CD4-positive, alpha-beta T cell treated with Interleukin-1 beta for 1 hour (primary cell): ENCODE measurements at regions not wholly inside any gene's neighbourhood (a gene's known extent, or its start where the extent isn't known, plus 50 kb on each side); places are given as distances from the start of the nearest gene placed in this dataset.
A peak's percentile ranks its signal among the peaks of the same experiment; 100 is the strongest.
"Not testable (repeated sequence)": the region's sequence is repeated elsewhere in the genome, so short reads cannot be mapped to it uniquely, and the experiment has no call there.

Source experiments
- DNase-seq, 2 donors: peaks; one replicate each; pipeline ENCODE4 v3.0.0-alpha.2; 2020 to 2022

DNA sequence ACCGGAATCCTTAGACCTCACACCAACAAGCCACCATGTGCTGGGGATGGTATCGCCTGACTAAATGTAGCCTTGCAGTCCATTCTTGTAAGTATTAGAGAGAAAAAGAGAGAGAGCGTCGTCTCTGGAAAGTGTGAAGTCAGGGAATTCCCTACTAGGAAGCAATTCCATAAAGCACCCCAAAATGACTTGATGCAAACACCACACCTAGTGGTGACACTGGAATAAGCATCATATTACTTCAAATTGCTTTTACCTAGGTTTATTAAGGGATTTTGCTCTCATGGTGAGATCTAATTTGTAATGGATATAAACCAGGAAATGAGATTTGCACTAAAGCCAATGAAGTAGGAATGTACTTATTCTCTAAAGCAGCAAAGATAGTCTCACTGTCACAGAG is 111.4 kb upstream of the METTL9 start:
- not testable (repeated sequence) for DNase-seq

DNA sequence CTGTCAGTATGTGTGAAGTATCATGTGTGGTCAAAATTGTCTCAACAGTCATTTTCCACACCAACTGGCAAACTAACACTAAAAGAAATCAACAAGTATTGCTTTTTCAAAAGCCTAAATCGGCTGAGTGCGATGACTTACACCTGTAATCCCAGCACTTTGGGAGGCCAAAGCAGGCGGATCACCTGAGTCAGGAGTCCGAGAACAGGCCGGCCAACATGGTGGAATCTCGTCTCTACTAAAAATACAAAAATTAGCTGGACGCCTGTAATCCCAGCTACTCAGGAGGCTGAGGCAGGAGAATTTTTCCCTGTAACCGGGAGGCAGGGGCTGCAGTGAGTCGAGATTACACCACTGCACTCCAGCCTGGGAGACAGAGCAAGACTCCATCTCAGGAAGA is 100.3 kb upstream of the METTL9 start:
- DNase-seq: not testable (repeated sequence)

DNA sequence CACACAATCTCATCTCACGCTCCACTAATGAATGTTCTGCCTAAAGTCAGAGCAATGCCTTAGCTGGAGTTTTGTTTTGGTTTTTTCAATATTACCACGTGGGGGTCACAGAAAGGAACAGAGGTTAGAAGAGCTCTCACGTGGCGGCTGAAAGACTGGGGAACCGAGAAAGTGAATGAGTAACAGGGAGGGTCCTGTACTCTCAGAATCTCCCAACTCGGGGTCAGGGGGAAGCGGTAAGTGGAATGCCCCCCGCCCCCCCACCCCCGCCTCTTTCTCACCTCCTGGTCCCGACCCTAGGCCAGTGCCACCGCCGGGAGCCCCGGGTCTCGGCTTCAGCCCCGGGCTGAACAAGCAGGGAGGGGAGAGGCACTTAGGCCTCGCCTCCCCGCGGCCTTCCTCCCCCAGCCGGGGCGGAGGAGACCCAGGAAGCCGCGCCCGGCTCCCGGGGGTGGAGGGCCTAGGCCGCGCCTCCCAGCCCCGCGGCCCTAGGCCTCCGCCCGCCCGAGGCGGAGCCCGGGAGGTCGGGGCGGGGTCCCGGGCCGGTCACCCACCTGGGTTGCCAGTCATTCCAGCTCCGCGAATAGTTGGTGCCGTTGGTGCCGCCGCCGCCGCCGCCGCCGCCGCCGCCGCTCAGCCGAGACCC is 98.0 kb upstream of the METTL9 start:
- DNase-seq: peak; percentile 59 to 81

DNA sequence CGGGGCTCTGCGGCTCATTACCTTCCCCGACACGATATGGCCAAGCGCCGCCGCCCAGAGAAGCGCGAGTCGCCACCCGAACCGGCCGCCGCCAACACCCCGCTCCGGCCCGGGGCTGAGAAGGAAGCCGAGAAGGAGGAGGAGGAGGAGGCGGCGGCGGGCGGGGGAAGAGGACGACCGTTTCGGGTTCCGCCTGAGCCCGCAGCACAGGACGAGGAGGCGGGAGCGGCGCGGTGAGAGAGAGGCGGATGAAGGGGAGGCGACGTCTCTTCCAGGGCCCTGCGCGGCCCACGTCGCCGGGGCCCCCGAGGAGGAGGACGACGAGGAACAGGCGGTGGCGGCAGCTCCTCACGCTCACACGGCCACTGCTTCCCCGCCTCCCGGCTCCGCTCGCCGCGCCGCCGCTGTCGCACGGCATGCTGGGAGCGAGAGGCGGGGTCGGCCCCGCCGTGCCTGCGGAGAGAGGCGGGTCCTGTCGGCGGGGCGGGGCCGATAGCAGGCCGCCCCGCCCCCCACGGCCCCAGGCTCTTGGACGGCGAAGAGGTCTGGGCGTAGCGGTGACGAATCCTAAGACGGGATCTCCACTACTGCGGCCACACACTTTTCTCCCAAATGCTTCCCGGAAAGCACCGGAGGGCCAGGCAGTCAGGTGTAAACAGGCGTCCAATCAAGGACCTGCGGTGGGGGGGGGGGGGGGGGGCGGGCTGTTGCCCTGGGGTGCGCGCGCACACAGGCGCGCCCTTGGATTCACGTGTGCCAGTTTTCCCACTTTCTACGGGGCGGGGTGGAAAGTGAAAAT is 97.3 kb upstream of the METTL9 start:
- peak; percentile 84 to 93 for DNase-seq

DNA sequence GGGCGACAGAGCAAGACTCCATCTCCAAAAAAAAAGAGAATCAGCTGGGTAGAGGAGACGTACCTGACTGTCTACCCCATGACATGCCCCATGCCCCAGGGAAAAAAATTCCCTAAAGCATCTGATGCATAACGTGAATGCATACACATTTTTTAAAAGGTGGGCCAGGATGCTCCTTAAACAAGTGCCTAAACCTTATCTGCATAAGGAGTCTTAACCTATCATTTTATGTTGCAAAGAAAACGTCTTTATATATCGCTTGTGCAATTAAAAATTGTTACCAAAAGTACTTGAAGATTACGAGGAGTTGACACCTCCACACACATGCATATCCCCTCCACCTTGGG is 95.8 kb upstream of the METTL9 start:
- DNase-seq: not testable (repeated sequence)

DNA sequence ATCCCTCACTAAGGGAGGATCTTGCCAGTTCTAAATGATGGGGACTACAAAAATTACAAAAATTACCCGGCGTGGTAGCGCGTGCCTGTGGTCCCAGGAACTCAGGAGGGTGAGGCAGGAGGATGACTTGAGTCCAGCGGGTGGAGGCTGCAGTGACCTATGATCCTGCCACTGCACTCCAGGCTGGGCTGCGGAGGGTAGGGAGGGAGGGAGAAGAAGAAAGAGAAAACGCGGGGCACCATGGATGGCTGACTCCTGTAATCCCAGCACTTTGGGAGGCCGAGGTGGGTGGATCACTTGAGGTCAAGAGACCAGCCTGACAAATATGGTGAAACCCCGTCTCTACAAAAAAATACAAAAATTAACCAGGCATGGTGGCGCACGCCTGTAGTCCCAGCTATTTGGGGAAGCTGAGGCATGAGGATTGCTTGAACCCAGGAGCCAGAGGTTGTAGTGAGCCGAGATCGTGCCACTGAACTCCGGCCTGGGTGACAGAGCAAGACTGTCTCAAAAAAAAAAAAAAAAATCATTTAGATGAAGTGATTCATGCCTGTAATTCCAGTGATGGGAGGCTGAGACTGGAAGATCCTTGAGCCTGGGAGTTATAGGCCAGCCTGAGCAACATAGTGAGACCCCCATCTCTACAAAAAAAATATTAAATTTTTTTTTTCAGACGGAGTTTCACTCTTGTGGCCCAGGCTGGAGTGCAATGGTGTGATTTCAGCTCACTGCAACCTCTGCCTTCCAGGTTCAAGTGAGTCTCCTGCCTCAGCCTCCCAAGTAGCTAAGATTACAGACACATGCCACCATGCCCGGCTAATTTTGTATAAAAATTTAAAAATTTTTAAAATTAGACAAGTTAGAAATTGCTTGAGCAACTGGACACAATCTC is 95.2 kb upstream of the METTL9 start:
- not testable (repeated sequence) for DNase-seq

DNA sequence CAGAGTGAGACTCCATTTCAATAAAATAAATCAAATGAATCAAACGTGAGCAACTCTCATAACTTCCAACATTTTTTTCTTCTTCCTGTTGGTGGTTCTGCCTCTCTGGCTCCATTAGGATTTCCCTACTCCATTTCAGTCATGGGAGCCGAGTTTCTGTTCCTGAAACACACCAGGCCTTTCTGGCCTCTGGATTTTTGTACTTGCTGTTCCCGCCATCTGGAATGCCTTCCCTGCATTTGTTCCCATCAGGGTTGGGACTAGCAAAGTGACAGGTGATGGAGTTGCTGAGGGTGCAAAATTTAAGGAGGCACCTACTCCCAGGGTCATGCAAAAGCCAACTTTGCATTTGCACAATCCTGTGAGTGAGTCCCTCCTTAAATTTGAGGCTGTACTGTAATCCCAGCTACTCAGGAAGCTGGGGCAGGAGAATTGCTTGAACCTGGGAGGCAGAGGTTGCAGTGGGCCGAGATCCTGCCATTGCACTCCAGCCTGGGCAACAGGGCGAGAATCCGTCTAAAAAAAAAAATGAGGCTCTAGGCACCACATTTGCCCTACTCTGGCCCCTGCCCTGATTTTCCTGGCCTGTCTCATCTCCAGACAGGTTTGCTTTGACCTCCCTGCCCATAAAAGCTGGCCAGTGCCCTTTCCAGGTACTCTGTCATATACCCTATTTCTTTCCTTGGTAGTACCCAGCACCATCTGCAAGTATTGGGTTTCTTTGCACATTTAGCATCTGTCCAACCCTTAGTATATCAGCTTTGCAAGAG is 93.4 kb upstream of the METTL9 start:
- not testable (repeated sequence) for DNase-seq

DNA sequence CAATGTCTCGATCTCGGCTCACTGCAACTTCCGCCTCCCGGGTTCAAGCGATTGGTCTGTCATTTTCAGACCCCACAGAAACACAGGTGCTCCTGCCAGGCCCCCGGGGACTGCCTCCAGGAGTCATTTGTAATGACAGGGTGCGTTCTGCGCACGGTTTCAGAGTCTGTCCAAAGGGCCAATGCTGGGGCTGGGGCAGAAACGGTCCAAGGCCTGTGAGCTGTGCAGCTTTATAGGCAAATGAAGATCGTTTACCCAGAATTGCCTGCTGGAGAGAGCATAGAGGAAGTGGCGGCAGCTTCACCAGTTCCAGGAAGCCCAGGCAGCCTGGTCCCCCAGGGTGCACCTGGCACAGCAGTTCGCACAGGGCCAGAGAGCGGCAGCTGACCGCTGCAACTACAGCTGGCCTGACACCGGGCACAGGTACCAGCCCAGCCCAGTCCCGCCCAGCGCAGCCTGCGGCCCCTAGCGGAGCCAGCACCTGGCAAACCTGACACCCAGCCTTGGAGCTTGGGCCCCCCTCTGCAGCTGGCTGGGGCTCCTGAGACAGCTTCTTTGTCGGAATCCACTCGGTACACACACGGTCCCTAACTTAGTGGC is 92.4 kb upstream of the METTL9 start:
- peak; percentile 56 to 61 for DNase-seq

DNA sequence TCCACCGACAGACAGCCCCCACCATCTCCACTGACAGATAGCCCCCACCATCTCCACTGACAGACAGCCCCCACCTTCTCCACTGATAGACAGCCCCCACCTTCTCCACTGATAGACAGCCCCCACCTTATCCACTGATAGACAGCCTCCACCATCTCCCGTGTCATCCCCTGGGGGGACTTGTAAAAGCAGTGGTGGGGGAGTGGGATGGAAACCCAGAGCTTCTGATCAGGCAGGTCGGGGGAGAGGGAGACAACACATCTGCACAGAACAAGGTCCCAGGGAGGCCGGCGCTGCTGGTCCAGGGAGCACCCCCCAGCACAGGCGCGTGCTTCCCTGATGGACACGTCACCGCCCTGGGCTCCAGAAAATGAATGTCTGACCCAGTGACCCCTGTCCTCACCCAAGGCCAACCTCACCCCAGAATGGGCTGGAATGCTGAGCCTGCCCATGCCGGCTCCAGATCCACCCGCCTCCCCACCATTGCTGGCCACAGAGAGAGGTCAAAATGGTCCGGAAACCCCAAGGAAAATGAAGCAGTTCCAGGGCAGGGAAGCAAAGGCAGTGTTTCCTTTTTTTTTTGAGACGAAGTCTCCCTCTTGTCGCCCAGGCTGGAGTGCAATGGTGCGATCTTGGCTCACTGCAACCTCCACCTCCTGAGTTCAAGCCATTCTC is 91.6 kb upstream of the METTL9 start:
- DNase-seq: not testable (repeated sequence)

DNA sequence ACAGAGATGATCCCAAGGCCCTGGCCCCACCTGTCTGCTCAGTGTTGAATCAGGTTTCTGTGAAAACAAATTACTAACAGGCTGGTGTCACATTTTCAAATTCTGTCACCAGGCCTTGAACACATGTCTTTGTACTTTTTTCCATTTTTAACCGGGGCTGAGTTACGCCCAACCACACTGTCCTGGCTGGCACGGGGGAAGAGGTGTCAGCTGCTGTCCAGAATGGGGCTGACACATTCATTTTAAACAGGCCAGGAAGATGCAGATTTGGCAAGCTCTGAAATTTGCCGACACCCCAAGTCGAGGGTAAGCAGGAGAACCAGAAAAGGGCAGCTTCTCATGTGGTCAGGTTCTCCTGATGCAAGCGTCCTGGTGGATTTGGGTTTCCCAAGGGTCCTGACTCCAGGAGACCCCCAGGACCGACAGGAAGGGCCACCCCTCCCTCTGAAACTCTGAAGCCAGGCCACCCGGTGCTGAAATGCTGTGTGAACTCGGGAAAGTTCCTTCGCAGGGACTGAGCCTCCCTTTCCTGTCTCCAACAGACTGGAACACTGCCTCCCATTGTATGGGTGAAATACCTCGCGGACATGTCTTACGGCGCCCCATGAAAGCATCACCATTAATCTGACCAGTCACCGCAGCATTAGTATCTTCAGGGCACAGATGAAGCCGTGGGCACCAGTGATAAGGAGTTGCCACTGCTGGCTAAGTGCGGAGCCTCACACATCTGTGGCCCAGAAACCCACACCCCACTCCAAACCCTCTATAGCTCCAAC is 90.5 kb upstream of the METTL9 start:
- DNase-seq: not testable (repeated sequence)

DNA sequence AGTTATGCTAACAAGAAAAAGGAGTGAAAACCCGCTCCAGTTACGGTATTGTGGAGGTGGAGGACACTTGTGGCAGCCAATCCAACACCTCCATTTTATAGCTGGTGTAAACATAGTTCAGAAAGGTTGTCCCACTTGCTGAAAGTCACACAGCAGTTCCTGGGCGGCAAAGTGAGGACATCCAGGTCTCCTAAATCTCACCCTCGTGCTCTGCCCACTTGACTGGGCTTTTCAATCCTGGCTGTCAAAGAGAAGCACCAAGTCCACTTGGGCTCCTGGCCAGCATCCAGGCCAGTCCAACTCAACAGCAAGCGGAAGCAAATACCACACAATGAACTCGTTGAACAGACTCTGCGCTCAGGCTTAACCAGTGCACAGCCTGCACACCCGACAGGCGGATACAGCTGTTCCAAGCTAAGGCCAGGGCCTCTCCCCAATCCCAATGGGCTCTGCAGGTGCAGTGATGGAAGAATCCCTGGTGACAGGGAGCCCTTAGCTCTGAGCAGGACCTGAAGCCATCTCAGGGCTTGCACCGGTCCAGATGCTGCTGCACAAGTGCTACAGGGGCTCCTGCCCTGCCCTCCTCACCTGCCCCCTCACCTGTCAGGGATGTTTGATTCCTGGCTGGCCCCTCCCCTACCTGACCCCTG is 89.8 kb upstream of the METTL9 start:
- not testable (repeated sequence) for DNase-seq

DNA sequence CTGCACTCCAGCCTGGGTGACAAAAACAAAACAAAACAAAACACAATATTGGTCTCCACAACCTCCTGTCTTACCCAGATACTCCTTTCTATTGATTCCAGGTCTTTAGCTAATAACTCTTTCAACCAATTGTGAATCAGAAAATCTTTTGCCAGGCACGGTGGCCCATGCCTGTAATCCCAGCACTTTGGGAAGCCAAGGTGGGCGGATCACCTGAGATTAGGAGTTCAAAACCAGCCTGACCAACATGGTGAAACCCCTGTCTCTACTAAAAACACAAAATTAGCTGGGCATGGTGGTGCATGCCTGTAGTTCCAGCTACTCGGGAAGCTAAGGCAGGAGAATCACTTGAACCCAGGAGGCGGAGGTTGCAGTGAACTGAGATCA is 88.5 kb upstream of the METTL9 start:
- not testable (repeated sequence) for DNase-seq

DNA sequence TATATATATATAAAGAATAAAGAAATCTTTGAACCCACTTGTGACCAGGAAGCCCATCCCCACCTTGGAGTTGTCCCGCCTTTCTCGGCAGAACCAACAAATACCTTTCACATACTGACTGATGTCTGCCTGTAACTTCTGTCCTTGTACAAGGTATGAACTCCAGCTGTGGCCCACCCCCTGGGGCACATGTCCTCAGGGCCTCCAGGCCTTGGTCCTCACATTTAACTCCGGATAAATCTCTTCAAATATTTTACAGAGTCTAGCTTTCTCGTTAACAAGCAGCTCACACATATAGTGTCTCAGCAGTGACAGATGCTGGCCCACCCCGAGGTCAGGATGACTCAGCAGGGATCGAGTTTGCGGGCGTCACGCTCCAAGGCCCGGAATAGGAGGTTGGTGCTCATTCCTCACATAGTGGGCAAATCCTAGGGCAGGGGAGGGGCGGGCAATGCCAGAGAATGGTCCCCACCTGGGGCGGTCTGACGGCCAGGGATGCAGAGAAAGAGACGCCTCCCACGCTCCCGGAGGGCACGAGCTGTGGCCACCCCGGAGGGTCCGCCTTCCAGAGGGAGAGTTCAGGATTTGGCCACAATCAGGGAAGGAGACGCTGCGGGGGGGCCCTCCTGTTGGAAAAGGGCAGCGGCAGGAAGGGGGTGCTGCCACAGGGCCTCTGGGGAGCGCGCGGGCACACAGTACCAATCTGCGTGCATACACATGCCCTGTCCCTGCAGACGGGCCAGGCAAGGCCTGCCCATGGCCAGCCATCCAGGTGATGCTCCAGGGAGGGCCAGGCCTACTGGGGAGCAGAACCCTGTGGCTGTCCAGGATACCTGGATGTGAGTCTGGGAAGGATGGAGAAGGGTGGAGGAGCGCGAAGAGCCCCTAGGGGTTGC is 87.8 kb upstream of the METTL9 start:
- DNase-seq: not testable (repeated sequence)

DNA sequence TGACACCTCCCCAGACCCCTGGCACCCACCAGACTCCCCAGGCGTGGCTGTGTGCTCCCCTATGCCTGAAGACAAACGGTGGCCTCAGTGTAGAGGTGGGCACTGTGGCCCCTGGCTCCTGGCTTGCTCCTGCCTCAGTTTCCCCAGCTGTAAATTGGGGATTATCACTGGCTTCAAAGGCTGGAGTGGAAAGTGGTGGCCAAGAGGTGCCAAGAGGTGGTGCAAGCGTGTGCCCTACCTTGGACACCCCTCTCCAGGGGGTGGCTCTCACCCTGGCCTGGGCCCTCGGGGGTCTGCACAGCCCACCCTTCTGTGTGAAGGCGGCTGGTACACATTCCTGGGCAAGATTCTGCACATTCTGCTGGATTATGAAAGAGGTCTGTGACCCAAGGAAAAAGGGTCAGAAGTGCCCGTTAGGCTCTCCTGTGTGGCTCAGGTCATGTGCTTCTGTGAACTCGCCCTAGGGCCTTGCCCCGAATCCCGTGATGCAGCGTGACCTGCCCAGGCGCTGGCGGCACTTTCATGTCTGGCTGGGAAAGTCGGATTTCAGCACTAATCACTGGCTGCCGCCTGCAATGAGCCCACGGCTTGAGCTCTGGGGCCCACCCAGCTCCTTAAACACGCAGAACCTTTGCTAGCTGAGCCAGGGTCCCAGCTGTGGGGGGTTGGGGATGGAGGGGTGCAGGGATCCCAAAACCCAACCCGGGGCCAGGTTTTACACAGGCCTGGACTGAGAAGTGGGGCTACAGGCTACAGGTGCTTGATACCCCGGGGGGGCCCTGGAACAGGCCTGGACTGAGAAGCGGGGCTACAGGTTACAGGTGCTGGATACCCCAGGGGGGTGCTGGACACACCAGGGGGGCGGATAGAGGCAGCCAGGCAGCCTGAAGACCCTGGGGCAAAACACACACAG is 86.8 kb upstream of the METTL9 start:
- not testable (repeated sequence) for DNase-seq

DNA sequence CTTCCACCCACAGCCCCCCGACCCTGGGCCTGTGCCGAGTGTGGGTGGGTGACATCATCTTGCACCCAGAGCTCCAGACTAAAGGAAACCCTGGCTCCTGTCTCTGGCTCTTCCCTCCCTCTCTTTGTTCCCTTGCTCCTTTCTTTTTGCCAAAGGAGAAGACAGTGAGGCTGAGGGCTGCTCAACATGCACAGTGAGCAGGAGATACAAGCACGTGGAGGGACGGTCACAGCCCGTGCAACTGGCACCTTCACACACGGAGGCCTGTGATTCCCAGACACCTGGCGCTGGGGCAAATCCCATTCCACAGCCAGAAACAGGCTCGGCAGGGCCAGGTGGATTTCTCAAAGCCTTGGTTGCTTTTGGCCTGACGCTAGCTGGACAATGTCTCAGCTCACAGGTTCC is 86.0 kb upstream of the METTL9 start:
- not testable (repeated sequence) for DNase-seq

DNA sequence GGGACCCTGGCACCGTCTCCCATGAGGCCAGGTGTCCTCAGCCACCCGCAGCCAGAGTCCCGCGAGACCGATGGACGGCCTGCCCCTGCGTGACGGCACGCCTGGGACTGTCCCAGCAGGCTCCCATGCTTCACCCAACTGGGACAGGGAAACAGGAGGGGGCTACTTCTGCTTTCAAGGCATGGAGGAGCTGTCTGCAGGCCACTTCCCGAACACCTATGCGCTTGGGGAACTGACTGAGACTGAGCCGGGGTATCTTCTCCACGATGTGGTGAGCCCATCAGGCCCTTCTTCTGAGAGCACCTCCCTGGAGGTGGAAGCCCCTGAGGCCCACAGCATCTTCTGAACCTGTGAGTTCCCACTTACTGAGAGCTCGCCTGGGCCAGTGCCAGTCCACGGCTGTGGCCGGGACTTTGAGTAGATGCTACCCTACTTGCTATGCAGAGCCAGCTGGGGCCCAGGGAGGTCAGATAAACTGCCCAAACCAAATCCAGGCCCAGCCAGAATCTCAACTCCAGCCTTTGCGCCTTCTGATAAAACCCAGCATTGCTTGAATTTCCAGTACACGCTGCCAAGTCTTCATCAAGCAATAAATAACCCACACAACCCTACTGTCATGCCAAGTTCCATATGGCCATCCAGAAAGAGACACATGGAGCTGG is 85.4 kb upstream of the METTL9 start:
- DNase-seq: not testable (repeated sequence)

DNA sequence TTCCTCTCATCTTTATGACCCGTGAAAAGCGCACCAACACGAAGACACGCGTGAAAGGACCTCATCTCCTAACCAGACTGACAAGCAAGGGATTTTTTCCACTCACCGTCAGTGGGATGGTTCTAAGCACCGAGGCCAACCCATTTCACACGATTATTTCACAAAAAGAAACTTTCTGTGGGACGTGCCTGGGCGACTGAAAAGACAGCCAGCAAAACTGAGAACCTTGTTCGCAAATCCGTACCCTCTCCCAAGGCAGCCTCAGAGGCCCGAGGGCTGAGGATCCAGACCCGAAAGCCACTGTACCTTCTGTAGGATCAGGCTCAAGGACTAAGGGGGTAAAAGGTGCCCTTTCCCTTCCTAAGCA is 84.9 kb upstream of the METTL9 start:
- not testable (repeated sequence) for DNase-seq

DNA sequence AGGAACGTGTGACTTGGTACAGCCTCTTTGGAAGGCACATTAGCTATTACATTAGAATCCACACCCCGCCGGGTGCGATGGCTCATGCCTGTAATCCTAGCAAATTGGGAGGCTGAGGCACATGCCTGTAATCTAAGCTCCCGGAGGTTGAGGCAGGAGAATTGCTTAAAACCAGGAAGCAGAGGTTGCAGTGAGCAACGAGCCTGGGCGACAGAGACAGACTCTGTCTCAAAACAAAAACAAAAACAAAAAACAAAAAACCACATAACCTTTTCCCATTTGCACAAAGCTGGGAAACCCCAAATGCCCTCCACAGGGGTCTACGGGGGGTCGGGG is 82.7 kb upstream of the METTL9 start:
- not testable (repeated sequence) for DNase-seq
